SK-N-SH treated with all-trans-retinoic acid at 6 μM for 48 hours (cell line): ENCODE measurements at regions not wholly inside any gene's neighbourhood (a gene's known extent, or its start where the extent isn't known, plus 50 kb on each side); places are given as distances from the start of the nearest gene placed in this dataset.

Source experiments
- ARNTL ChIP-seq: fragments of 450-650 bp; formaldehyde crosslinking; IDR thresholded peaks from 2 replicates; pipeline ENCODE4 v1.5.0; 2020; ENCODE audit warnings: low read depth, mild to moderate bottlenecking, moderate library complexity, borderline replicate concordance
- GLIS3 ChIP-seq: fragments of 250-450 bp; sonication (Bioruptor Pico); IDR thresholded peaks from 2 replicates; pipeline ENCODE4 v1.5.0; 2020; ENCODE audit warnings: mild to moderate bottlenecking, moderate library complexity
- TCF4 ChIP-seq: fragments of 250-450 bp; sonication (Bioruptor Pico); IDR thresholded peaks from 2 replicates; pipeline ENCODE4 v1.8.0; 2021; ENCODE audit warnings: mild to moderate bottlenecking, moderate library complexity, borderline replicate concordance
- ZFP30 ChIP-seq: fragments of 450-650 bp; formaldehyde crosslinking; IDR thresholded peaks from 2 replicates; pipeline ENCODE4 v1.5.0; 2022; ENCODE audit warnings: mild to moderate bottlenecking, moderate library complexity
- TF ChIP-seq, protein P1 (sequence below): fragments of 250-450 bp; sonication (Bioruptor Pico); IDR thresholded peaks from 2 replicates; pipeline ENCODE4 v1.8.0; 2020; ENCODE audit warnings: mild to moderate bottlenecking, moderate library complexity, borderline replicate concordance

GRCh38 chr13:23949200-23949599 is 51.9 kb upstream of the C1QTNF9B start:
- TF ChIP-seq, protein P1, sequence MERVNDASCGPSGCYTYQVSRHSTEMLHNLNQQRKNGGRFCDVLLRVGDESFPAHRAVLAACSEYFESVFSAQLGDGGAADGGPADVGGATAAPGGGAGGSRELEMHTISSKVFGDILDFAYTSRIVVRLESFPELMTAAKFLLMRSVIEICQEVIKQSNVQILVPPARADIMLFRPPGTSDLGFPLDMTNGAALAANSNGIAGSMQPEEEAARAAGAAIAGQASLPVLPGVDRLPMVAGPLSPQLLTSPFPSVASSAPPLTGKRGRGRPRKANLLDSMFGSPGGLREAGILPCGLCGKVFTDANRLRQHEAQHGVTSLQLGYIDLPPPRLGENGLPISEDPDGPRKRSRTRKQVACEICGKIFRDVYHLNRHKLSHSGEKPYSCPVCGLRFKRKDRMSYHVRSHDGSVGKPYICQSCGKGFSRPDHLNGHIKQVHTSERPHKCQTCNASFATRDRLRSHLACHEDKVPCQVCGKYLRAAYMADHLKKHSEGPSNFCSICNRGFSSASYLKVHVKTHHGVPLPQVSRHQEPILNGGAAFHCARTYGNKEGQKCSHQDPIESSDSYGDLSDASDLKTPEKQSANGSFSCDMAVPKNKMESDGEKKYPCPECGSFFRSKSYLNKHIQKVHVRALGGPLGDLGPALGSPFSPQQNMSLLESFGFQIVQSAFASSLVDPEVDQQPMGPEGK: no peak
- no peak for TF ChIP-seq GLIS3 (CRISPR knock-in tag)
- no peak for TF ChIP-seq TCF4
- TF ChIP-seq ARNTL (CRISPR knock-in tag): no peak
- no peak for TF ChIP-seq ZFP30
